Naive thymus-derived CD8-positive, alpha-beta T cell (primary cell): ENCODE measurements at regions not wholly inside any gene's neighbourhood (a gene's known extent, or its start where the extent isn't known, plus 50 kb on each side); places are given as distances from the start of the nearest gene placed in this dataset.

Source experiments
- ATAC-seq, 2 donors: fragments of 150-1000 bp; cut with Tn5 transposase in 1 of 2; sonication (Bioruptor Pico), chemical (Tn5 transposase) in 1 of 2; 1 replicate in 1 of 2; 2 replicates in 1 of 2; pipeline ENCODE4 v1.10.0; 2021; ENCODE audit warnings: mild to moderate bottlenecking in 2 of 2, moderate library complexity in 2 of 2
- POLR2A ChIA-PET: fragments of 350-600 bp; sonication (Branson Sonifier 250); formaldehyde crosslinking; loops from one replicate; lab custom pipeline; 2021; ENCODE audit warnings: antibody characterized with exemption; lab: Charles Lee
- DNase-seq, 10 donors: peaks; one replicate each; pipeline versions ENCODE4 v3.0.0 to v3.0.0-alpha.2; 2020 to 2022
- H3K27ac Mint-ChIP-seq, 10 donors: one replicate each; pipeline ENCODE4 v1.8.0; 2020 to 2022; ENCODE audit warnings: mild to moderate bottlenecking in 10 of 10, mixed read lengths in 10 of 10, moderate library complexity in 4 of 10, inconsistent platforms in 1 of 10
- H3K27me3 Mint-ChIP-seq, 5 donors: one replicate each; pipeline ENCODE4 v1.8.0; 2021 to 2022; ENCODE audit warnings: mixed read lengths in 5 of 5
- H3K36me3 Mint-ChIP-seq, 3 donors: one replicate each; pipeline ENCODE4 v1.8.0; 2020 to 2022; ENCODE audit warnings: mixed read lengths in 3 of 3, mild to moderate bottlenecking in 2 of 3, inconsistent platforms in 1 of 3
- H3K4me1 Mint-ChIP-seq, 4 donors: one replicate each; pipeline ENCODE4 v1.8.0; 2021 to 2022; ENCODE audit warnings: mixed read lengths in 4 of 4
- H3K4me3 Mint-ChIP-seq, 10 donors: one replicate each; pipeline ENCODE4 v1.8.0; 2020 to 2022; ENCODE audit warnings: mild to moderate bottlenecking in 10 of 10, mixed read lengths in 10 of 10, moderate library complexity in 6 of 10, inconsistent platforms in 1 of 10
- H3K9me3 Mint-ChIP-seq, 9 donors: one replicate each; pipeline ENCODE4 v1.8.0; 2020 to 2022; ENCODE audit warnings: mixed read lengths in 9 of 9, mild to moderate bottlenecking in 3 of 9, inconsistent platforms in 1 of 9, moderate library complexity in 1 of 9

GRCh38 chr4:173591760-173592159, 61.7 kb upstream of the HAND2 start:
- Mint-ChIP-seq H3K27ac (no peak overlapping the region), H3K4me1 (no peaks in the 10 kb centered on the region), H3K36me3 (no peaks in the 10 kb centered on the region), H3K27me3 (peaks cover 1 to 31% (median 12%) of the 10 kb centered on the region in 5 donors), H3K9me3 (no peaks in the 10 kb centered on the region), H3K4me3 (no peak overlapping the region)
- DNase-seq (no peak), ATAC-seq (no peak)
- POLR2A ChIA-PET, result no interaction called here

GRCh38 chr4:173590697-173591096, 60.7 kb upstream of the HAND2 start:
- Mint-ChIP-seq H3K9me3 (no peaks in the 10 kb centered on the region), H3K36me3 (no peaks in the 10 kb centered on the region), H3K4me3 (no peak overlapping the region), H3K27ac (no peak overlapping the region), H3K4me1 (no peaks in the 10 kb centered on the region), H3K27me3 (peaks cover 7 to 31% (median 12%) of the 10 kb centered on the region in 5 donors)
- no peak for ATAC-seq
- POLR2A ChIA-PET, result no interaction called here
- DNase-seq, result no peak

- DNase-seq (no peak), ATAC-seq (no peak)
- Mint-ChIP-seq H3K4me3 (no peak overlapping the region), H3K36me3 (no peaks in the 10 kb centered on the region), H3K27ac (peak overlapping the region in 1 of 10 donors; percentile 29), H3K4me1 (no peaks in the 10 kb centered on the region), H3K9me3 (peaks cover 0 to 2% (median 0%) of the 10 kb centered on the region in 9 donors), H3K27me3 (peaks cover 9 to 25% (median 22%) of the 10 kb centered on the region in 5 donors)
- POLR2A ChIA-PET, result no interaction called here
Measured at GRCh38 chr4:173585876-173586572, 56.0 kb upstream of the HAND2 start.

DNA sequence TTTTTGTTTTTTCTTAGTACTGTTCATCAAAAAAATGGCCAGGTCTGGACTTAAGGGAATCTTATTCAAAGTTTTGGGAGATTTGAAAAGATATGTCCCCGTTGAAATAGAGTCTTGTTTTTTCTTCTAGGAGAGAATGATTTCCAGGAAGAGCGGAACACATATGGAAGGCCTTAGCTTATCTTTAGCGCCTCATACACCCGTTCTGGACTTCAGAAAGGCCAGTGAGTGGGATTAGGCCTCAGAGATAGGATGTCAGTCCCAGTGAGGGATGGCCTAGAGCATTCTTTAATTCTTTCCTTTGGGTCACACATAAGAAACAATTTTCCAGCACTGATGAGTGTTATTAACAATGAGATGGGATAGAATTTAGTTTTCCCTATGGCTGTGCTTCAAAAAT, 54.5 kb upstream of the HAND2 start:
- POLR2A ChIA-PET, result no interaction called here
- peaks cover 0 to 2% (median 0%) of the 10 kb centered on the region in 9 donors for H3K9me3 Mint-ChIP-seq

More for the DNA sequence above, 54.5 kb upstream of the HAND2 start:
- no peak for ATAC-seq
- no peak for DNase-seq
- Mint-ChIP-seq H3K36me3 (no peaks in the 10 kb centered on the region), H3K4me3 (no peak overlapping the region), H3K27me3 (peaks cover 8 to 18% (median 12%) of the 10 kb centered on the region in 5 donors), H3K27ac (no peak overlapping the region), H3K4me1 (no peaks in the 10 kb centered on the region)
